Keratinocyte (primary cell): ENCODE measurements at regions not wholly inside any gene's neighbourhood (a gene's known extent, or its start where the extent isn't known, plus 50 kb on each side); places are given as distances from the start of the nearest gene placed in this dataset.

ENCODE experiments used
- DNase-seq: peaks from one replicate; pipeline ENCODE4 v3.0.0-alpha.2; 2011; ENCODE audit warnings: low read depth, missing footprints, low spot score
- FAIRE-seq: peaks from 2 replicates; lab custom pipeline; 2011; peaks lifted over from hg19 to GRCh38; lab: Jason Lieb, UNC
- H2AFZ ChIP-seq: 2 replicates; pipeline ENCODE4 v1.6.0; 2012; ENCODE audit warnings: low read length, control low read depth, inconsistent platforms; ENCODE audit not compliant: control insufficient read depth
- H3K27ac ChIP-seq: 2 replicates; pipeline ENCODE4 v1.5.1; 2011; ENCODE audit warnings: low read length; ENCODE audit not compliant: control insufficient read depth, insufficient read depth
- H3K27me3 ChIP-seq: 3 replicates; pipeline ENCODE4 v1.6.0; 2011; ENCODE audit warnings: low read length; ENCODE audit not compliant: control insufficient read depth, insufficient read depth; ENCODE audit errors: extremely low read depth
- H3K36me3 ChIP-seq, 2 experiments: 2 replicates in 1 of 2; 3 replicates in 1 of 2; pipeline ENCODE4 v1.5.1; 2011; ENCODE audit warnings: low read length in 2 of 2, mild to moderate bottlenecking in 1 of 2; ENCODE audit not compliant: control insufficient read depth in 2 of 2, insufficient read depth in 2 of 2; ENCODE audit errors: extremely low read depth in 1 of 2
- H3K4me1 ChIP-seq: 3 replicates; pipeline ENCODE4 v1.5.1; 2011; ENCODE audit warnings: low read length; ENCODE audit not compliant: control insufficient read depth, insufficient read depth; ENCODE audit errors: extremely low read depth
- H3K4me2 ChIP-seq: 3 replicates; pipeline ENCODE4 v1.6.0; 2011; ENCODE audit warnings: low read depth, low read length; ENCODE audit not compliant: control insufficient read depth, insufficient read depth; ENCODE audit errors: extremely low read depth
- H3K4me3 ChIP-seq, 3 experiments: fragments of 200-600 bp in 1 of 3; sonication (generic) in 1 of 3; 2 replicates in 2 of 3; 3 replicates in 1 of 3; pipeline ENCODE4 v1.5.1; 2011 to 2016; ENCODE audit warnings: low read length in 3 of 3, mild to moderate bottlenecking in 3 of 3, control low read depth in 2 of 3, inconsistent platforms in 1 of 3, low read depth in 1 of 3, mixed read lengths in 1 of 3, mixed run types in 1 of 3, moderate library complexity in 1 of 3; ENCODE audit not compliant: control insufficient read depth in 2 of 3, insufficient read depth in 2 of 3; ENCODE audit errors: extremely low read depth in 1 of 3
- H3K79me2 ChIP-seq: 2 replicates; pipeline ENCODE4 v1.6.0; 2012; ENCODE audit warnings: low read length; ENCODE audit not compliant: control insufficient read depth, insufficient read depth
- H3K9ac ChIP-seq: 3 replicates; pipeline ENCODE4 v1.6.0; 2011; ENCODE audit warnings: low read length; ENCODE audit not compliant: control insufficient read depth, insufficient read depth; ENCODE audit errors: extremely low read depth
- H3K9me1 ChIP-seq: 3 replicates; pipeline ENCODE4 v1.6.0; 2011; ENCODE audit warnings: low read length; ENCODE audit not compliant: control insufficient read depth, insufficient read depth; ENCODE audit errors: extremely low read depth
- H3K9me3 ChIP-seq: 2 replicates; pipeline ENCODE4 v1.5.1; 2012; ENCODE audit warnings: low read depth, low read length; ENCODE audit not compliant: control insufficient read depth
- H4K20me1 ChIP-seq: 3 replicates; pipeline ENCODE4 v1.6.0; 2011; ENCODE audit warnings: low read length; ENCODE audit not compliant: control insufficient read depth, insufficient read depth; ENCODE audit errors: extremely low read depth
- EZH2 ChIP-seq: IDR thresholded peaks from one replicate; pipeline ENCODE4 v1.6.1; 2012; ENCODE audit warnings: inconsistent platforms, mild to moderate bottlenecking, low read length, moderate library complexity
- dilution Hi-C: fragments of 300-500 bp; cut with MboI; formaldehyde crosslinking; loops from one replicate; pipeline ENCODE4 v1.7.0; 2020; ENCODE audit warnings: low sequenced_read_pairs; ENCODE audit not compliant: extremely low pct_ligation_motif_present
- TF ChIP-seq, protein P1 (sequence below), 3 experiments: IDR thresholded peaks in 1 of 3; conservative IDR thresholded peaks in 1 of 3; optimal IDR thresholded peaks in 1 of 3; 2 replicates in 2 of 3; 3 replicates in 1 of 3; pipeline versions ENCODE3 to v1.5.1; 2011; ENCODE audit warnings: low read length in 3 of 3, mild to moderate bottlenecking in 3 of 3, moderate library complexity in 2 of 3, control low read depth in 1 of 3, inconsistent platforms in 1 of 3; ENCODE audit not compliant: insufficient read depth in 2 of 3; ENCODE audit errors: extremely low read depth in 1 of 3

DNA sequence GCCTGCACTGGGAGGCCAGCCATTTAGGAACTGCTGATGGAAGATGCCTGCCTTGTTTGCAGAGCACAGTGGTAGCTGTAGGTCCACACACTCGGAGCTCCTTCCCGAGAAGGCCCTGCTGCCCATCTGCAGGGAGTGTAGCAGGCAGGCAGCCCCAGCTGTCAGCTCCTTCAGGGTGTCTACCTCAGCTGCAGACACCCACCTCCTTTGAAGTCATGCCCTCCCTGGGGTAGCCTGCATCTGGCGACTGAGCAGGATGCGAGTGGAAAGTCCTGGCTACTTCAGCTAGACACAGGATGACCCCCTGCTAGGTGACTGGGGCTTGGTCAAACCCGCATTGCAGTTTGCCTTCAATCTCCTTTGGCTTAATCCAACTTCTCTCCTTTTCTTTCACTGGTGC is 93.2 kb upstream of the TLE3 start:
- DNase-seq, result no peak
- FAIRE-seq, result no peak
- no peak overlapping the region for H3K4me3 ChIP-seq
- no peak overlapping the region for H3K4me2 ChIP-seq
- dilution Hi-C loops, result no loop called here
- no peaks in the 10 kb centered on the region for H3K79me2 ChIP-seq
- peaks cover 17% of the 10 kb centered on the region for H3K4me1 ChIP-seq
- no peak overlapping the region for H3K27ac ChIP-seq
- H3K27me3 ChIP-seq, result peaks cover 20% of the 10 kb centered on the region
- no peaks in the 10 kb centered on the region for H3K36me3 ChIP-seq
- H3K9me1 ChIP-seq, result no peaks in the 10 kb centered on the region
- H4K20me1 ChIP-seq, result no peaks in the 10 kb centered on the region
- H3K9ac ChIP-seq, result no peak overlapping the region
- TF ChIP-seq, protein P1, sequence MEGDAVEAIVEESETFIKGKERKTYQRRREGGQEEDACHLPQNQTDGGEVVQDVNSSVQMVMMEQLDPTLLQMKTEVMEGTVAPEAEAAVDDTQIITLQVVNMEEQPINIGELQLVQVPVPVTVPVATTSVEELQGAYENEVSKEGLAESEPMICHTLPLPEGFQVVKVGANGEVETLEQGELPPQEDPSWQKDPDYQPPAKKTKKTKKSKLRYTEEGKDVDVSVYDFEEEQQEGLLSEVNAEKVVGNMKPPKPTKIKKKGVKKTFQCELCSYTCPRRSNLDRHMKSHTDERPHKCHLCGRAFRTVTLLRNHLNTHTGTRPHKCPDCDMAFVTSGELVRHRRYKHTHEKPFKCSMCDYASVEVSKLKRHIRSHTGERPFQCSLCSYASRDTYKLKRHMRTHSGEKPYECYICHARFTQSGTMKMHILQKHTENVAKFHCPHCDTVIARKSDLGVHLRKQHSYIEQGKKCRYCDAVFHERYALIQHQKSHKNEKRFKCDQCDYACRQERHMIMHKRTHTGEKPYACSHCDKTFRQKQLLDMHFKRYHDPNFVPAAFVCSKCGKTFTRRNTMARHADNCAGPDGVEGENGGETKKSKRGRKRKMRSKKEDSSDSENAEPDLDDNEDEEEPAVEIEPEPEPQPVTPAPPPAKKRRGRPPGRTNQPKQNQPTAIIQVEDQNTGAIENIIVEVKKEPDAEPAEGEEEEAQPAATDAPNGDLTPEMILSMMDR (optimal IDR thresholded peaks at IDR 0.05 in 1 of 3, IDR thresholded peaks at IDR 0.05 in 1 of 3, conservative IDR thresholded peaks at IDR 0.05 in 1 of 3; ENCODE audit: extremely low read depth in 1 of 3, insufficient read depth in 2 of 3, low read length in 3 of 3), result no peak
- no peak for TF ChIP-seq EZH2
- no peak overlapping the region for H2AFZ ChIP-seq
- H3K9me3 ChIP-seq, result no peaks in the 10 kb centered on the region

DNA sequence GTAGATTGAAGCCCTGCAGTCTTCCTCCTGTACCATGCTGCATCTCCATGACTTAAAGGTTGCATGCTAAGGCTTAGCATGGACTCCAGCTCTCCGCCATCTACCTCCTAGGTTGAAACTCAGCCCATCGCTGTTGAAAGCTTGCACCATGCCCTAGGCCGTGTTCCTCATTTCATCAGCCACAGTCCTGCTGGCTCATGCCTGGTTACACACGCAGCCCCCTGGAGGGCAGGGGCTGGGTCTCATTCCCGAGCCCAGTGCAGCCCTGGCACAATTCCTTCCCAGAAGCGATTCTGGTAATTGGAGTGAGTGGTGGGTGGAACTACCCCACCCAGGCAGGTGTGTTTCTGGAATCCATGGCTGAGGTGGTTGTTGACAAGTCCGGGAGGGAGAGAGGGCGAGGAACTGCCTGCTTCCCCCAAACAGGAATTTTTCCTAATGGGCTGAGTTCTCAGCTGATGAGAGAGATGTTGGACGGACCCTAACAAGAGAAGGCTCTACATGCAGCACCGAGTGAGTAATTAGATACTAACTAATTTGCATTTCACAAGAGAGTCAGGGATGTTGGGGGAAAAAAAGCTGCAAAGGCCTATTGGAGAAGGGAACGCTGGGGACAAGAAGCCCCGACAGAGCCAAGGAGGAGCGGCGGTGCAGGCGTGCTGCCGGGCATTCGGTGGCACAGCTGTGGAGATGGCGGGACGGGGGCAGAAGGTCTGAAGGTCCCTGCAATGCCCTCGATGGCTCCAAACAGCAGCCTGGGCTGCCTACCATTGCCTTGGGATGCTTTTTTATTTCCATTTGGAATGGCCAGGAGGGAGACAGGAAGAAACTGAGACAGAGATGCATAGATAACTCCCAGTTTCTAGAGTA is 92.3 kb upstream of the TLE3 start:
- H3K9ac ChIP-seq, result no peak overlapping the region
- peaks cover 23% of the 10 kb centered on the region for H3K27me3 ChIP-seq
- H3K9me3 ChIP-seq, result no peaks in the 10 kb centered on the region
- TF ChIP-seq EZH2, result no peak
- TF ChIP-seq, protein P1 (optimal IDR thresholded peaks at IDR 0.05 in 1 of 3, IDR thresholded peaks at IDR 0.05 in 1 of 3, conservative IDR thresholded peaks at IDR 0.05 in 1 of 3; ENCODE audit: extremely low read depth in 1 of 3, insufficient read depth in 2 of 3, low read length in 3 of 3), result no peak
- FAIRE-seq (no peak), DNase-seq (no peak)
- H3K9me1 ChIP-seq, result no peaks in the 10 kb centered on the region
- H3K79me2 ChIP-seq, result no peaks in the 10 kb centered on the region
- H4K20me1 ChIP-seq, result no peaks in the 10 kb centered on the region
- no peak overlapping the region for H3K27ac ChIP-seq
- peaks cover 8% of the 10 kb centered on the region for H3K4me1 ChIP-seq
- no peaks in the 10 kb centered on the region for H3K36me3 ChIP-seq
- no peak overlapping the region for H2AFZ ChIP-seq
- dilution Hi-C loops, result no loop called here
- H3K4me2 ChIP-seq, result no peak overlapping the region
- H3K4me3 ChIP-seq, result no peak overlapping the region
